Stimulated activated CD4-positive, alpha-beta T cell treated with anti-CD3 and anti-CD28 coated beads, Interleukin-4, amount 100 ng/mL, for 24 hours (primary cell): ENCODE measurements at regions not wholly inside any gene's neighbourhood (a gene's known extent, or its start where the extent isn't known, plus 50 kb on each side); places are given as distances from the start of the nearest gene placed in this dataset.
"Not testable (repeated sequence)": the region's sequence is repeated elsewhere in the genome, so short reads cannot be mapped to it uniquely, and the experiment has no call there.

ENCODE experiments used
- DNase-seq: peaks from one replicate; pipeline ENCODE4 v3.0.0-alpha.2; 2020

DNA sequence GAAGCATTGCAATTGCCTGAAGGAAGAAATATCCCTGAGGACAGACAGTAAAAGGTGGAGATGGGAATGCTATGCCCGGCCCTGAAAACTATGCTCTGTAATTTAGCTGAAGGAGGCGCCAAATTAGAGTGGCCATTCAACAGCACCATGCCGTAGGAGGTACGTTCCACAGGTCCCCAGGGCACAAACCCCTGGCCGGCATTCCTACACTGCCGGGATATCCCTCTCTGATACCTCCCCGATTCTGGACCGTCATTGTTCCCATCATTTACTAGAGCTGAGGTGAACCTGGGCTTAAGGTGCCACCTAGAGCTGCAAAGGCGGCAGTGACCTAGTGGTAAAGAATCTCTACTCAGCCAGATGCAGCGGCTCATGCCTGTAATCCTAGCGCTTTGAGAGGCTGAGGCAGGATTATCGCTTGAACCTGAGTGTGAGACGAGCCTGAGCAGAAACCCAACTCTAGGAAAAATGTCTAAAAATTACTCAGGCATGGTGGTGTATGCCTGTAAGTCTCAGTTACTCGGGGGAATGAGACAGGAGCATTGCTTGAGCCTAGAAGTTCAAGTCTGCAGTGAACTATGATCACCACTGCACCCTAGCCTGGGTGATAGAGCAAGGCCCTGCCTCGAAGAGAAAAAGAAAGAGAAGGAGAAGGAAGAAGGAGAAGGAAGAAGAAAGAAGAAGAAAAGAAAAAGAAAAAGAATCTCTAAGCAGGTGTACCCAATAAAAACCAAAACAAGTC, 53.0 kb upstream of the TNKS2 start:
- DNase-seq, result no peak

DNA sequence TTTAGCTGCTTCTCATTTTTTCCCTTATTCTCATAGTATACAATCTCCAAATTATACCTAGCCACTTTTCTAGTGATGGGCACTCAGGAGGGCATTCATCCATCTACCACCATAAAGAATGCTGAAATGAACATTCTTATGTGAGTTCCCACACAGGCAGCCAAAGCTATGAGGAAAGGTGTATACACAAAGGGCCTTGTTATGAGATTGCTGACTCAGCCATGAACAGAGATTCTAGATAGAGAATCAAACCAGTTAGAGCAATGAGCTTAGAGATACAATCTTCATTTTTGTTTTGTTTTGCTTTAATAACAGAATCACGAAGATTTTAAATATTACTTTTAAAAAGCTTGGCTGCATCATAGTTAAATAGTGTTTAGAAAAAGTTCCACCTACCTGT, 54.8 kb upstream of the TNKS2 start:
- DNase-seq, result no peak

DNA sequence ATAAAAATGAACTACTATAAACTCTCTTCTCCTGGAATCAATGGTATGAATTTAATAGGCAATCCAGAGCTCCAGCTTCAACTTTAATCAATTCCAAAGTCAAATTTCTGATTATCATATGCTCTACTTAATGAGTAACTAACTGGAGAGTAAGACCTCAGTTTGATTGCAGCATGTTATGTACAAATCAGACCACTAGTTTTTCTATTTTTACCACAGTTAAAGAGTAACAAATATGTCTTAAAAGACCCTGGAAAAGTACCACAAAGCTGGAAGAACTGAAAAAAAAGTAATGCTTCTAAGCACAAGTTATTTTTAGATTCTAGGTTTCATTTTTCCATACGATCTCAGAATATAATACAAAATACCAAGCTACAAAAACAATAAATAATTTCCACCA, 56.0 kb upstream of the TNKS2 start:
- DNase-seq, result no peak

DNA sequence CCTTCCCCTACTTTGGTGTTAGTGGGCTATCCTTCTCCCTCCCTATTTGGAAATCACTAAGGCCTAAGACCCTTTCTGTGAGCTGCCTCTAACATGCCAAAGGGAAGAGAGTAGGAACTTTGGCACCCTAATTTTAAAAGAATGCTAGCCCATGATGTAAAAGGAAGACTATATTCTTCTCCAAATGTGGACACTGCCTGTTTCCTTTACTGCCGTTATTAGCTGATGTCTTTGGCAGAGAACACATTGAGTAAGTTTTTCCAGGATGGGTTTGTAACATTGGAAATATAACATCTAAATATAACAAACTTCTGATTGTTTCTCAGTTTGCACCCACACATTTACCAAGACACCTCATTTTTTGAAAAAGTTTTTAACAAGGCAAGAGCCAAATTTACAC, 56.9 kb upstream of the TNKS2 start:
- DNase-seq, result no peak

DNA sequence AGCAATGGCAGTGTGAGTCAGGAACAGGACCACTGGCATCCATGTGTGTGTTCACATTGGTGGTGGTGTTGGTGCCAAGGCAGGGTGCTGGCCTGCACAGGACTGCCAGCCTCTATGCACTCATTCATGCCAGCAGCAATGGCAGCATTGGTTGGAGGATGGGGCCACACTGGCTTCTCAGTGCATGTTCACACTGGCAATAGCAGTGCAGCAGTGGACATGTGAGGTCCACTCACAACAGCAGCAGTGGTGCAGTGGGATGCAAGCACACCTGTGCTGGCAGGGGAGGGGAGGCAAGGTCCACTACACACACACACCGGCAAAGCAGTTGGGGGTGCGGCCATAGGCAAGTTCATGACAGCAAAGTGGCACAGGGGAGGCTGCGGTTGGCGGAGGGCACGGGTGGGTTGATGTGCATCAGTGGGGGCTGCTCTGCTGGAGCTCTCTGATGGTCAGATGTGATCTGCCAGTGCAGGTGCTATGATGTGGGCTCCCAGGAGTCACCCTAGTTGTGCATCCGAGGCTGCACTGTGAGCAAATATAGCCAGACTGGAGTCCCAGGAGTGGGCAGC, 57.8 kb upstream of the TNKS2 start:
- no peak for DNase-seq

DNA sequence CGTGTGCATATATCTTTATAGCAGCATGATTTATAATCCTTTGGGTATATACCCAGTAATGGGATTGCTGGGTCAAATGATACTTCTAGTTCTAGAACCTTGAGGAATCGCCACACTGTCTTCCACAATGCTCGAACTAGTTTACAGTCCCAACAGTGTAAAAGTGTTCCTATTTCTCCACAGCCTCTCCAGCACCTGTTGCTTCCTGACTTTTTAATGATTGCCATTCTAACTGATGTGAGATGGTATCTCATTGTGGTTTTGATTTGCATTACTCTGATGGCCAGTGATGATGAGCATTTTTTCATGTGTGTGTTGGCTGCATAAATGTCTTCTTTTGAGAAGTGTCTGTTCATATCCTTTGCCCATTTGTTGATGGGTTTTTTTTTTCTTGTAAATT, 66.0 kb upstream of the TNKS2 start:
- not testable (repeated sequence) for DNase-seq

DNA sequence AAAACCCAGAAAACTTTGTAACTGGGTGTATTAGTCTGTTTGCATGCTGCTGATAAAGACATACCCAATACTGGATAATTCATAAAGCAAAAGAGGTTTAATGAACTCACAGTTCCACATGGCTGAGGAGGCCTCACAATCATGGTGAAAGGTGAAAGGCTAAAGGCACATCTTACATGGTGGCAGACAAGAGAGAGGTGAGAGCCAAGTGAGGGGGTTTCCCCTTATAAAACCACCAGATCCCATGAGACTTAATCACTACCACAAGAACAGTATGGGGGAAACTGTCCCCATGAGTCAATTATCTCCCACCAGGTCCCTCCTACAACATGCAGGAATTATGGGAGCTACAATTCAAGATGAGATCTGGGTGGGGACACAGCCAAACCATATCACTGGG, 68.9 kb upstream of the TNKS2 start:
- DNase-seq, result not testable (repeated sequence)

DNA sequence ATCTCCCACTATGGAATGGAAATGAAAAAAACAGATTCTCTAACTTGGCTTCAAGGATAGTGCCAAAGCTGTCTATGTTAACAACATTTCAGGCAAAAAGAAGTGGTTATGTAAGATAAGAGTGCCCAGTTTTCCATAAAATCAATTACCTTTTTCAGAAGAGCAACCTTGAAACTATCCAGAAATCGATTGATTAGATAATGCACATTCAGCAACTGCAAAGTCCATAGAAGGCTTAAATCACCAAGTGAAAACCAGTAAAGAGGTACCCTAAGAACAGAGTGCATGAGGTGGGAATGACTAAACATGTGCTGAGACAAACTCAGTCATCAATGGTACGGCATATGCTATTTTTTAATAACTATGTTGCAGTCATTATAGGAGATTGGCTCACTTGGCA, 71.9 kb upstream of the TNKS2 start:
- no peak for DNase-seq

DNA sequence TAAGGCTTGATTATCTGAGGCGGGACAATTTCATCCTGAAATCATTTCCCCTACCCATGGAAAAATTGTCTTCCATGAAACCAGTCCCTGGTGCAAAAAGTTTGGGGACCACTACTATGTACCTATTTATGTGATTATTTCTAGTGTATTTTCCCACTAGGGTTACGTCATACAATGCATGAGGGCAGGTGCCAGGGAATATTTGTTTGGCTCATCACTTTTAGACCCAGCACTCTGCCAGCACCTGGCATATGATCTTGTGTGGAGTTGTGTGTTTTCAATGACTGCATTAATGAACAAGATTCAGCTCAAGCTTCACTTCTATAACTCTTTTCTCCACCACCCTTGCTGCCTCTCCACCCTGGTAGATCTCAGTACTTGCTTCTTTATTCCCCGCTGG, 73.3 kb upstream of the TNKS2 start:
- no peak for DNase-seq

DNA sequence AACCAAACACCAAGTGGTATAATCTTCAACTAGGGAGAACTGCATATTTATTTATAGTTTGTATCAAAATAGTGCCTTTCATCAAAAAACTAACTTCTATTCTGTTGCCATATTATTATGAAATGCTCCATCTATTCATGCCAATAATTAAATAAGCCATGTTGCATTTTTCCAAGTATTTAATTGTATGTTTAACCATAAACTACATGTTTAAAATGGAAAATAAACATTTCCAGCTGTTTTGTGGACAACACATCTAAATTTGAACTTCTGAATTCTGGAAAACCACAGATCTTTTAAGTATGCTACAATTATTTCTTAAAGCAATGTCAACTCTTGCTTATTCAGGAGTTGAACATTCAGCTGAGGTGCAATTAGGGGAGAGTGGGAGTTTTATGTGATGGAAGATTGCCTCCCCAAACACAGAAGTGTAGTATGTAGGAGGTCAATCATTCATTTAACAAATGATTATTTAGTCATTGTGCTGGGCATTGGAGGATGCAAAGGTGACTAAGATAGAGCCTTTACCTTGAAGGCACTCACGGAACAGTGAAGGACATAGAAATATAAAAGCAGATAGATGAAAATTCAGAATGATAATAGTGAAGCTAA, 80.7 kb upstream of the PPP1R3C start:
- no peak for DNase-seq

DNA sequence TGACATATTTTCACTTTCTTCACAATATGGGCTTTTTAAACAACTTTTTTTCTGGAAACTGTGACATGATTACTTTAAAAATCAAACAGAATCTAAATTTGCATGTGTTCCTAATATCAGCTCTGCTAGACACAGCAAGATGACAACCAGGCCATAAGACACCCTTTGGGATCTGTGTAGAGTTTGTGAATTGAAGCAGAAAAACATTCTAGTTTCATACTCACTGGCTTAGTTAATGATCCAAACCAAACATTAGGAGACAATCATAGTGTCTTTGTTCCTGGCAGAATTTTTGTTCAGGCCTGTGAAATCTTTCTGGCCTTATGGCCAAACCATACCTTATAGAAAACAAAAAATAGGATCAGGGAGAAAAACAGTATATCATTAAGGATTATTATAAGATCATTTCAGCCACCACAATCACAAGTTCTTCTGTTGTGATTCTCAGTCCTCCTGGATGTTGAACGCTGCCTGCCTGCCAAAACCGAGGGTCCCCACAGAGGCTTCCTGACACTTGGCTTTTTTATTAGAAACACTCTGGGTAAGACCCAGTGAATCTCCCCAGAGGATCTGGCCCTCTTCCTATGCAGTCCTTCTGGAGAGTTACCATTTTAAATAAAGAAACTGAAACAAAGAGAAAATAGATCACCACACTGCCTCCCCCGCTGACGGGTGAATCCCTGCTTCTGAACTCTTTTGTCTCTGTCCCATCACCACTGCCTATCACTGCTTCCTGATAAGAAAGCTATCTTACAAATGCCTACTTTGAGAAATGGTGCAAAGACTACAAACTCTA, 79.2 kb upstream of the PPP1R3C start:
- DNase-seq, result no peak

DNA sequence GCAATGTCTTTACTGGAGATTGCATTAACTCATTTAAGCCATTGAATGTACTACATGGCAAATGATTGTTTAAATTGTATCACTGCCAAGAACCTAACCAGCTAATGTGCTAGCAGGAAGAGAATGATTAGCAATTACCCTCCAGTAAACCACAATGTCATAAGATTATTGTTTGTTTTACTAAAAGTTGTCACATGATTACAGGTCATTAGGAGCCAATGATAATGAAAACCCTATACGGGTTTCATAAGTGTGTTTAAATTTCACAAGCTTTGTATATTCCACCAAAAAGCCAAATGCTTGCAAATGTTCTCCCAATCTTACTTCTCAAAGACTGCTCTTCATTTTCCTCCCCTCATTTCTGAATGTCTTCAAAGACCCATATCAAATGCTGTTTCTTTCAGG, 76.5 kb upstream of the PPP1R3C start:
- DNase-seq, result no peak

DNA sequence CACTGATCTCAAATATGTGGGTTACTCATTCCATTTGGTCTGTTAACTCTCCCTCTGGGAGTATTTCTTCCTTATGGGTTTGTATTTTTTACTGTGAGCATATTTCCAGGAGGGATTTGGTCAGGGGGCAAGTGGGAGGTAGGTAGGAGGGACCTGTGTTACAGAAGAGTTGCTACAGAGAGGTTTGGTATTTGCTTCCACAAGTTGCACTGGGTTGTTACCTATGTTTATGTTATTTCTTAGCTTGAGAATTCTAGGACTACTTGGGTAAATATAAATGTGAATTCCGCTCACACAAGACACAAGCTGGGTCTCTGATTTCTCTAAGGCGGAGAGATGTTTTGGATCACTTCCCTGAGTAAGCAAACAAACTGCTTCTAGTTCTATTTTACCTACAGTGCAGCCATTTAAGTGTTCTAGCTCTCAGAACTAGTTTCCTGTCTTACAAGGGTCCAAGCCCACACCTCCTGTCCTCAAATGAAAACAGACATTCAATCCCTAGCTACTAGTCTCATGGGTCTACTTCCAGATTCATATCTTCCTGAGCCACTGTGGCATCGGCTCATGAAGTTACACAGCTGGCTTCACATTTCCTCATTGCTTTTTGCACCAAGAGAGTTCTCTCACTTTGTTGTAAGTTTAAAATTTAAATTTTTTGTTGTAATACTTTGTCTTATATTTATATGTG, 75.4 kb upstream of the PPP1R3C start:
- no peak for DNase-seq

DNA sequence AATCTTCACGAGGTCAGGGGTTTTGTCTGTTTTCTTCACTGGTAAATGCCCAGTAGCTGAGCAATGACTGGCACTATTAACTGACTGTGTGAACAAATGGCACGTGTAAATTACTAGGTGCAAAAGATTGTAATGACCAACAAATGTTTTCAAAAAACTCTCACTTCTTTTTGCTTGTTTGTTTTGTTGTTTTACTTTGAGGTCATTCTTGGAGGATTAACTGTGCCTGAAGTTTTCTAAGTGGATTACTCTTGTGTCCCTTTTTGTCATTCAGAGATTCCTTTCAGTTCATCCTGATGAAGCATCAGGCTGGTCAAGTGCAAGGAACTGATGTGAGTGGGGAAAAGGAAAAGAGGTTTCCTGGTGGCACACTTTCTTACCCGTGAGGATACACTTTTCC, 74.4 kb upstream of the PPP1R3C start:
- no peak for DNase-seq

DNA sequence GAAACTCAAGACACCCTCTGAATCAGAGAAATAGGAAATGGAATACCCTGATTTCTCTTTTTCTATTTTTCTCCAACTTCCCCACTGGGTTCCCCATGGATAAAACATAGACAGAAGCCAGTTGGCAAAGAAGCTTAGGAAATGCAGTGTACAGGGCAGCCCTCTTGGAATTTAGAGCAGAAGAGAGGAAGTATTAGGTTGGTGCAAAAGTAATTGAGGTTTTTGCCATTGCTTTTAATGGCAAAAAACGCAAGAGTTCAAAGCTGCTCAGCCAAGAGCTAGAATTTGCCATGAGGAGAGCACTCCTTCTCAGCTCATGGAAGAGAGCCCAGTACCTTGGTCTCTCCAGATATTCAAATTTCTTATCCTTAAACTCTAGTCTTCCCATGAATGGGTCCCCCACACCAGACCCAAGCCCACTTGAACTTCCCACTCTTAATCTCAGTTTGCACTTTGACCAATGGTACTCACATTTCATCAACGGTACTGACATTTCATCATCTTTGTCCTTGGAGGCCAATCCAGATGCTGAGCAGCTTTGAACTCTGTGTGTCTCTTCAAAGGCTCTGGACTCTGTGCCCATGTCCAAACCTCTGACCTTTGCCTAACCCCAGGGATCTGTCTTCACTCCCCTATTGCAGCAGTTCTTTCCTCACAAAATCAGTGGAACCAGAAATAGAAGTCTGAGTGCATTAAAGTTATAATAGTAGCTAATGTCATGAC, 73.2 kb upstream of the PPP1R3C start:
- DNase-seq, result no peak

DNA sequence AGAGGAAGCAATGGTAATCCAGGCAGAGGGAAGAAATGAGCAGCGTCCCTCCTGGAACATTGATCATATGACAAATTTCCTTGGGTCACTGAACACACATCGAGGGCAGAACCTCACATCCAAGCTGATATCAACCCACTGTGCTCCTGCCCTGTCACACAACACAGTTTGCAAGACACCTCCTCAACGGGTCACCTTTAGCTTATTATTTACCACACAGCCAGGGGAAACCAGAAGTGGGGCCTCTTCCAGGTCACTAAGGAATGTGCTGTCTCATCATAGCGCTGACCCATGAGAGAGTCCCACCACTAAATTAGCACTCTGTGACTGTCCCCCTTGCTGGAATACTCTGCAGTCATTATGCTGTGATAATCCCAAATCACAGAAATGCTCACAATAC, 69.7 kb upstream of the PPP1R3C start:
- DNase-seq, result no peak

DNA sequence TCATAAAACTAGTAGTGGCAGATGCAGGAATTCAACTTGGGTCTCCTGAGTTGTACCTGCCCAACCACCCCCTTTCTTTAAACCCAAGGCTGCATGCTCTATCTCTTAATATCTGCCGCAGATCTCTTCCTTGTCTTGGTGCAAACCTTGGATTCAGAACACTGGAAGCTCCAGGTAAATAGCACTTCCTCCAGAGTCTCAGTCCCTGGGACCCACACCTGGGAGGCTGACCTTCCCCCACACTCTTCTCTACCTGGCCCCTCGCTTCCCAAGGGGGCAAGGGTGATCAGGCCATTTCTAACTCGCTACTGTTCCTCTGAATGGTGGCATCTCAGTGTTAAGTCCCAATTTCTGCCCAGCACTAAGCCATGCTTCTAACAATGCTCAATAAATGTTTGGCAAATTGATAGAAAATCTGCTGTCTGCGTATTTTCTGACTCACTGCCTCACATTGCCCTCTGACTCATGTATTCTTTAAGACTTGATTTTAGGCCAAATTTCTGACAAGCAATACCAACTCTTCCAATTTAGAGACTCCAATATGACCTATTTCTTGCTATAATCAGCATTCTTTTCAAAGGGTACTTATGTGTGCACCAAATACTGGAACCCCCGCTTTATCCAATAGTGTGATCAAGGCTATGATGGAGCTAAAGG, 68.0 kb upstream of the PPP1R3C start:
- no peak for DNase-seq

DNA sequence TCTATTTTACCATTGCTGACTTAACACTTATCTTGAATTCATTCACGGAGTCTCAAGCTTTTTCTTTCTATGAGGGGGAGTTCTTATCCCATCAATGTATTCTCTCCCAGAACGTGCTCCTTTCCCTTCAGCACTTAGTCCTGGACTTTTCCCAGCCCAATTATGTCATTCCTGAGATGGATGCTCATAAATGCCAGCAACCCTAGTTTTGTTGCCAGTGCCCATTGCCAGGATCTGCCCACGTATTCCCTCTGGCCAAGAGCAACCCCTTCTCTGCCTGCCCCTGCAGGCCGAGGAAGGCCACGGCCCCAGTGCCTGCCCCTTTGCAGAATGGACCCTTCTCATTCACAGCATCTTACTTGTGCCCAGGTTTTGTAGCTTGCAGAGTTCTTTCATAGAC, 67.4 kb upstream of the PPP1R3C start:
- DNase-seq, result no peak

DNA sequence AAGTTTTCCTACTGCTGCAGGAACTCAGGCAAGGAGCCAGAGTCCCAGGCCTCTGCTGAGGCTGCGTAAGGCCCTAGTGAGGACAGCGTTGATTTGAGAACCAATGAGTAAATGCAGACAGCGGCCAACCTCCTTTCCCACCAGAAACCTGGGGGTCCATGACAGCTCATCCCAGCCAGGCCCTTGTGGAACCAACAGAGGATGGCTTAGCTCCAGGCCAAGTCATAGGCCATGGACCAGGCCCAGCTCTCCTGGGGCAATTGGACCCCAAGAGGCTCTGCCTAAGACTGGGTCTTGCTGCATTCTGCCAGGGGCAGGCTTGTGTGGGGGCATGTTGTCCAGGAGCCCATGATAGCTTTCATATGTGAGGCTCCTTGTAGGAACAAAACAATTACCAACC, 65.4 kb upstream of the PPP1R3C start:
- no peak for DNase-seq

DNA sequence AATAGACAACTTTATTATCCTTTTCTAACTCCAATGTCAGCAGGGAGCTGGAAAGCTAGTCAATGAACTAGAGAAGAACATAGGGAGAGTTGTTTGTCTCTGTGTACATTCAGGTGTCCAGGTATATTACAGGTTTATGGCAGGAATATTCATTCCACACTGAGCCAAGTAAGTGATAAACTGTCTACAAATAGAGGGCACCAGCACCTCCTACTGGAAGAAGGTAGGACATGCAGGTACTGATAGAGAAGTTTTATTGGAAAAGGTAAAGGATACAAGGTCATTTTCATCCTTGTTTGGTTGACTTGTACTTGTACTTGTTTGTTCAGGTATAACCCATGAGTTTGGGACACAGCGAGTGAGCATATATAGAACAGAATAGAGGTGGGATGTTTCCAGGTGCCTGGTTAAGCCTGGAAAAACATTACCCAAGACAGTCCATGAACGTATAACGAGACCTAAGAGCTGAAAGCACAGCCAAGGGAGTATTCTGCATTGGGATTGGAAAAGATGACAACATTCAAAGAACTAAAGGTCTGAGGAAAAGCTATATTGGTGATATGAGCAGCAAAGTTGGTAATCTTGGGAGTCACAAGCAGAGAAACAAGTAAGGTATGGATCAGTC, 61.4 kb upstream of the PPP1R3C start:
- peak; percentile 22 for DNase-seq

DNA sequence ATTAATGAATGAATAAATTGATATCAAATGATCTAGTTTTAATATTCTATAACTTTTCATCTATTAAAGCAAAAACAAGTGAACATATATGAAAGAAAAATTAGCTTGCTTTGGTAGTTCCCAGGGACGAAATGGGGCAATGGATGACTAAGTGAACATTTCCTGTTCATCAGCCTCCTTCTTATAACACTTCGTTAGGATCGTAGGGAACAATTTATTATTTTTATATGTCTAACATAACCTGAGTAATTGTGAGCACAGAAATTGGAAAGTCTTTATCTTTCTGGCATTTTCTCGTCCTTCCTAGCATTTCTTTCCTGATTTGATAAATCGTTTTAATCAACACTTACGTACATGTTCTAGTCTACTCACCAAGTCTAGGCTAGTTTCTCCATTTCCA, 59.1 kb upstream of the PPP1R3C start:
- DNase-seq, result no peak
